Tibial nerve (tissue), 4 donors: ENCODE measurements at regions not wholly inside any gene's neighbourhood (a gene's known extent, or its start where the extent isn't known, plus 50 kb on each side); places are given as distances from the start of the nearest gene placed in this dataset.

ENCODE experiments used
- DNase-seq, 2 donors: peaks; one replicate each; pipeline ENCODE4 v3.0.0-alpha.2; 2019; ENCODE audit warnings: low spot score in 2 of 2
- H3K27ac ChIP-seq, 4 donors: fragments of 200-600 bp; sonication (generic) in 3 of 4; one replicate each; pipeline ENCODE4 v1.5.1; 2017 to 2019; ENCODE audit warnings: mild to moderate bottlenecking in 1 of 4
- H3K27me3 ChIP-seq, 2 donors: fragments of 200-600 bp; sonication (generic) in 1 of 2; one replicate each; pipeline versions ENCODE4 v1.5.1 to v1.6.0; 2017 to 2019
- H3K36me3 ChIP-seq, 3 donors: fragments of 200-600 bp; sonication (generic); one replicate each; pipeline ENCODE4 v1.5.1; 2018 to 2019
- H3K4me1 ChIP-seq, 4 donors: fragments of 200-600 bp; sonication (generic) in 3 of 4; one replicate each; pipeline ENCODE4 v1.5.1; 2017 to 2019
- H3K4me3 ChIP-seq, 4 donors: fragments of 200-600 bp; sonication (generic) in 3 of 4; one replicate each; pipeline ENCODE4 v1.5.1; 2017 to 2019; ENCODE audit warnings: mild to moderate bottlenecking in 1 of 4, moderate library complexity in 1 of 4
- H3K9me3 ChIP-seq, 4 donors: fragments of 200-600 bp; sonication (generic) in 3 of 4; one replicate each; pipeline ENCODE4 v1.5.1; 2017 to 2019
- EP300 ChIP-seq, 2 donors: sonication (generic); formaldehyde crosslinking; IDR thresholded peaks; one replicate each; pipeline ENCODE4 v1.6.1; 2017; ENCODE audit warnings: antibody characterized with exemption in 2 of 2, mild to moderate bottlenecking in 1 of 2
- POLR2A ChIP-seq, 2 donors: fragments of 450-650 bp; IDR thresholded peaks; one replicate each; pipeline ENCODE4 v1.6.1; 2017; ENCODE audit warnings: antibody characterized with exemption in 2 of 2, mild to moderate bottlenecking in 2 of 2, moderate library complexity in 2 of 2
- WGBS, 2 donors: methylation state at CpG; one replicate each; pipeline ENCODE4 v1.1.5; 2018; 5-methylcytosine and 5-hydroxymethylcytosine counted together
- TF ChIP-seq, protein P1 (sequence below), 5 experiments: fragments of 200-600 bp in 3 of 5; fragments of 450-650 bp in 2 of 5; sonication (generic) in 3 of 5; IDR thresholded peaks; one replicate each; pipeline ENCODE4 v1.5.1; 2016 to 2019; ENCODE audit warnings: antibody characterized with exemption in 5 of 5, mild to moderate bottlenecking in 3 of 5, moderate library complexity in 2 of 5

DNA sequence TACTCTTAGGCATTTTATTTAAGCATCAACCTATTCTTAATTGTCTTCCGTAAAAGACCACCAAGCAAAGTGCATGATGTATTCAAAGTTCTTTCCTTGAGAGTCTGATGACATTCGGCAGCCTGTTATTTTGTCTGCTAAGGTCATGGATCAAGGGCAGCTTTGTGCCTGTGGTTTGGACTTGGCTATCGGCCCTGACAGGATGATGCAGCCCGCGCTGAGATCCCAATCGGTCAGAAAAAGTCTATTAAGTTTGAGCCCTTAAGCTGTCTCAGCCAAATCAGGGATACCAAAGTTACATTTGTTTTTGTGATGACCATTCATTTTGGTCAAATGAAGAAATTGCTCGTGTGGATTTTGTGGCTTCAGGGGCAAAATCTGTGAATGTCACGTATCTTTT is 718.9 kb upstream of the FANCL start:
- WGBS, 2 donors, result 37 to 43% methylated on average over 8 of the region's 8 CpGs
- Histone ChIP-seq H3K27me3 (no peaks in the 10 kb centered on the region), H3K4me1 (peaks cover 0 to 1% (median 0%) of the 10 kb centered on the region in 4 donors), H3K27ac (no peak overlapping the region), H3K4me3 (no peak overlapping the region), H3K9me3 (no peaks in the 10 kb centered on the region), H3K36me3 (no peaks in the 10 kb centered on the region)
- TF ChIP-seq EP300 (IDR thresholded peaks at IDR 0.05), result no peak
- TF ChIP-seq POLR2A (IDR thresholded peaks at IDR 0.05), result no peak
- TF ChIP-seq, protein P1, sequence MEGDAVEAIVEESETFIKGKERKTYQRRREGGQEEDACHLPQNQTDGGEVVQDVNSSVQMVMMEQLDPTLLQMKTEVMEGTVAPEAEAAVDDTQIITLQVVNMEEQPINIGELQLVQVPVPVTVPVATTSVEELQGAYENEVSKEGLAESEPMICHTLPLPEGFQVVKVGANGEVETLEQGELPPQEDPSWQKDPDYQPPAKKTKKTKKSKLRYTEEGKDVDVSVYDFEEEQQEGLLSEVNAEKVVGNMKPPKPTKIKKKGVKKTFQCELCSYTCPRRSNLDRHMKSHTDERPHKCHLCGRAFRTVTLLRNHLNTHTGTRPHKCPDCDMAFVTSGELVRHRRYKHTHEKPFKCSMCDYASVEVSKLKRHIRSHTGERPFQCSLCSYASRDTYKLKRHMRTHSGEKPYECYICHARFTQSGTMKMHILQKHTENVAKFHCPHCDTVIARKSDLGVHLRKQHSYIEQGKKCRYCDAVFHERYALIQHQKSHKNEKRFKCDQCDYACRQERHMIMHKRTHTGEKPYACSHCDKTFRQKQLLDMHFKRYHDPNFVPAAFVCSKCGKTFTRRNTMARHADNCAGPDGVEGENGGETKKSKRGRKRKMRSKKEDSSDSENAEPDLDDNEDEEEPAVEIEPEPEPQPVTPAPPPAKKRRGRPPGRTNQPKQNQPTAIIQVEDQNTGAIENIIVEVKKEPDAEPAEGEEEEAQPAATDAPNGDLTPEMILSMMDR (IDR thresholded peaks at IDR 0.05), result no peak
- no peak for DNase-seq

- TF ChIP-seq POLR2A (IDR thresholded peaks at IDR 0.05), result no peak
- TF ChIP-seq, protein P1 (IDR thresholded peaks at IDR 0.05), result no peak
- no peak for TF ChIP-seq EP300 (IDR thresholded peaks at IDR 0.05)
- 61 to 63% methylated on average over 4 of the region's 4 CpGs for WGBS, 2 donors
- no peaks in the 10 kb centered on the region for H3K9me3 ChIP-seq
- no peak overlapping the region for H3K4me3 ChIP-seq
- H3K36me3 ChIP-seq, result no peaks in the 10 kb centered on the region
- no peaks in the 10 kb centered on the region for H3K4me1 ChIP-seq
- DNase-seq, result no peak
- no peak overlapping the region for H3K27ac ChIP-seq
- no peaks in the 10 kb centered on the region for H3K27me3 ChIP-seq
Observed at GRCh38 chr2:58957188-58957840, 716.2 kb upstream of the FANCL start.

DNA sequence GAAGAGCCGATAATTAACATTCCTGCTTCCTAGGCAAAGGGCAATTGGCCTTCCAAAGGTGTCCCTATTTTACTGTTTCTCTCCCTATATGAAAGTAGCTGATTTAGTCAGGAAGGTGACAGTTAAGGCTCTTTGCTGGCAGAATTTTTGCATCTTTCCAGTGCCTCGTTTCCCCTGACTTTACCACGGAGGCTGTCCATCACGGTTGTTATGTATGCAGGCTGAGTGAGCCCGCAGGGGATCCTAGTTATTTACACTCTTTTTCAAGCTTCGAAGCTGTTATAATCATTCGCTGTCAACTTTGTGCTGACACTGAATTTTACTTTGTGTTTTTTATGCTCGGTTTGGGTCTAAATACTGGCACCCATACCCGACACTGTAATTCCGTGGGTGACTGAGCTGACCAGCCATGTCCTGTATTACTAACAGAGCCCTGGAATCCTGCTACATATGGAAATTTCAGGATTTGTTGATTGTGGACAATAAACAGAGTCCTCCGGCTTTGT is 713.8 kb upstream of the FANCL start:
- TF ChIP-seq POLR2A (IDR thresholded peaks at IDR 0.05) (no peak), EP300 (IDR thresholded peaks at IDR 0.05) (no peak)
- TF ChIP-seq, protein P1 (IDR thresholded peaks at IDR 0.05), result no peak
- WGBS, 2 donors, result 62 to 63% methylated on average over 11 of the region's 11 CpGs

DNA sequence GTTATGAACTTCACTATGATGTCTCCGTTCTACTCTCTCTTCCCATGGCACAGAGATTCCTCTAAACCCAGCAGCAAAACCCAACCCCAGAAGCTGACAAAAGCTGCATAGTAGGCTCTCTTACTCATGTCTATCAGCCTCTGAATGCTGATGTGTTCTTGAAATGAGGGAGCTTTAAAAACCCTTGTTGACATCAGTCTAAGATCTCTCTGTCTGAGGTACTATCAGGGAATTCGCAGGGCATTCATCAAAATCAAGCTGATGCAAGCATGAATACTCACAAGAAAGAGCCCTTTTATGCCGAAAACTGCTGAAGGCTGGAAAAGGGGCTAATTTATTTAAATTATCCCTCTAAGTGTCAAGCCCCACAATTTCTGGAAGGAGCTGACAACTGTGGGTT is 710.6 kb upstream of the FANCL start:
- Histone ChIP-seq H3K4me1 (no peaks in the 10 kb centered on the region), H3K4me3 (no peak overlapping the region), H3K27ac (no peak overlapping the region), H3K9me3 (no peaks in the 10 kb centered on the region), H3K27me3 (no peaks in the 10 kb centered on the region), H3K36me3 (no peaks in the 10 kb centered on the region)
- TF ChIP-seq POLR2A (IDR thresholded peaks at IDR 0.05), result no peak
- TF ChIP-seq, protein P1 (IDR thresholded peaks at IDR 0.05), result no peak
- TF ChIP-seq EP300 (IDR thresholded peaks at IDR 0.05), result no peak
- 48 to 59% methylated on average over 3 of the region's 3 CpGs for WGBS, 2 donors
- no peak for DNase-seq

More for the DNA sequence above, 713.8 kb upstream of the FANCL start:
- H3K36me3 ChIP-seq, result no peaks in the 10 kb centered on the region
- H3K27ac ChIP-seq, result no peak overlapping the region
- H3K27me3 ChIP-seq, result no peaks in the 10 kb centered on the region
- H3K9me3 ChIP-seq, result no peaks in the 10 kb centered on the region
- no peak overlapping the region for H3K4me3 ChIP-seq
- H3K4me1 ChIP-seq, result no peaks in the 10 kb centered on the region
- no peak for DNase-seq

DNA sequence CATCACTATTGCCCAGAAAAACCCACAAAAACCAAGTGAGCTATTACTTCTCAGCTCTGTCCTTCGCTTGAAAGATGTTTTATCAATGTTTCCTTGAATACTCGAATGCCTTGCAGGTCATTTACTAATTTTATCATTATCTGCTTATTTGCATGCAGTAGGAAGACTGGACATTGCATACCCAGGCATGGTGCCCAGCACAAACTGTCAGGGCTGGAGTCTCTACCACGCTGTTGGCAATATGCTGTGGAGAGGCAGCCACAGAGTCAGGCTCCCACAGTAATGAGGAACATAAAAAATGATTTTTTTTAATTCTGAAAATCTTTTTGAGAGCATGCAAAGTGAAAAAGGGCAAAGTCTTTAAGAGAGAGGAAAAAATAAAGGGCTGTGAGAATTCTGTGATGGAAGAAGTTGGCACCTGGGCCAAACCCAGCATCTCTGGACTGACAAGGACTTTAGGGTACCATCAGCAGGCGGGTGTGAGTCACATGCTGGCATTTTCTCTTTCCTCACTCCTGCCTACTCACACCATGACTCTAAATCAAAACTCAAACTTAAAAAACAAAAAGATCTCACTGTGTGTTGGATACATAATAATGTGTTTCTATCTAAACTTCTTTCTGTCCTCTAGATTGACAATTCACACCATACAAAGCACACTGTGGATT is 709.8 kb upstream of the FANCL start:
- no peaks in the 10 kb centered on the region for H3K9me3 ChIP-seq
- H3K4me1 ChIP-seq, result no peaks in the 10 kb centered on the region
- no peak for DNase-seq
- WGBS, 2 donors, result 91 to 93% methylated on average over 4 of the region's 4 CpGs
- H3K27me3 ChIP-seq, result no peaks in the 10 kb centered on the region
- no peaks in the 10 kb centered on the region for H3K36me3 ChIP-seq
- TF ChIP-seq EP300 (IDR thresholded peaks at IDR 0.05) (no peak), POLR2A (IDR thresholded peaks at IDR 0.05) (no peak)
- TF ChIP-seq, protein P1 (IDR thresholded peaks at IDR 0.05), result no peak
- no peak overlapping the region for H3K4me3 ChIP-seq
- H3K27ac ChIP-seq, result no peak overlapping the region
